Cardiac muscle cell (in vitro differentiated cells and primary cell): ENCODE measurements at regions not wholly inside any gene's neighbourhood (a gene's known extent, or its start where the extent isn't known, plus 50 kb on each side); places are given as distances from the start of the nearest gene placed in this dataset.

Experiments
- DNase-seq, 2 donors: peaks; one replicate each; pipeline versions ENCODE4 v3.0.0 to v3.0.0-alpha.2; 2010 to 2017; ENCODE audit warnings: low read depth in 1 of 2, low spot score in 1 of 2
- H3K27ac ChIP-seq: fragments of 200-600 bp; sonication (generic); 2 replicates; pipeline ENCODE4 v1.5.1; 2016
- H3K27me3 ChIP-seq: fragments of 200-600 bp; sonication (generic); 2 replicates; pipeline ENCODE4 v1.6.0; 2016; ENCODE audit warnings: control low read depth
- H3K36me3 ChIP-seq: fragments of 200-600 bp; sonication (generic); 2 replicates; pipeline ENCODE4 v1.5.1; 2016; ENCODE audit warnings: control low read depth
- H3K4me1 ChIP-seq: fragments of 200-600 bp; sonication (generic); 2 replicates; pipeline ENCODE4 v1.8.1; 2017; ENCODE audit warnings: low read depth, mild to moderate bottlenecking, mixed run types
- H3K4me3 ChIP-seq: fragments of 200-600 bp; sonication (generic); 2 replicates; pipeline ENCODE4 v1.5.1; 2016; ENCODE audit warnings: mild to moderate bottlenecking
- H3K9me3 ChIP-seq: fragments of 200-600 bp; sonication (generic); 2 replicates; pipeline ENCODE4 v1.5.1; 2017; ENCODE audit warnings: low read depth, mild to moderate bottlenecking, control low read depth
- TF ChIP-seq, protein P1 (sequence below): IDR thresholded peaks from 2 replicates; pipeline ENCODE4 v1.5.1; 2012; ENCODE audit warnings: low read depth, mild to moderate bottlenecking, low read length

DNA sequence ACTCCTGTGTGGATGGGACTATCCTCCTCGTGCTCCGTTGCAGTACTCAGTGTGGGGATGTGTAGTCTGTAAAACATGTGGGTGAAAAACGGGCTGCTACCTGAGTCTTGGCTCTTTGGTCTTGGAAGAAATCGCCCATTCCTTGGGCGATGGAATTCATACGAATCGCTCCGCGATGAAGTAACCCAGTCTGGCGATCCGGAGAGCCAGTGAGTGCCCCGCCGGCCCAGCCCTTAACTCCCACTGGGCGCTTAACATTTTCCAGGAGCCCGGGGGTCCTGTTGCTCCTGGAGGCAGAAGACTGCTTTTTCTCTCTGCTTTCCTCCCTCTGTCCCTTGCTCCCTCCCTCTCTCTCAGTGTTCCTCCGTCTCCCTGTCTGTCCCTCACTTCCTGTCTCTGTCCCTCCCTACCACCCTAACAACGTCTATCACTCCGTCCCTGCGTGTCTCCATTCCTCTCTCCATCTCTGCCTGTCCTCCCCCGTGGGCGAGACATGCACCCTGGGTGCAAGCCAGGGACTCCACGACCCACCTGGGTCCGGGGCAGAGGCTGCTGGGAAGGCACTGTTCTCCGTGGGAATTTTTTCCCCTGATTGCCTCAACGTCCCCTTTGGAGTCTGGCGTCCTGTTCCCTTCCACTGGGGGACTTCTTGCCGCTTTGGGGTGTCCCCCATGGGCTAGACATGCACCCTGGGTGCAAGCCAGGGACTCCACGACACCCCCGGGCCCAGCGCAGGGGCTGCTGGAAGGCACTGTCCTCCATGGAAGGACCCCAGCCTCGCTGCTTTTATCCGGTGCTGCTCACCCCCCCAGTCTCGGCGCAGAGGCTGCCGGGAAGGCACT is 188.6 kb downstream of the ALG10 start:
- no peak for DNase-seq
- no peak overlapping the region for H3K4me3 ChIP-seq
- no peaks in the 10 kb centered on the region for H3K36me3 ChIP-seq
- no peaks in the 10 kb centered on the region for H3K4me1 ChIP-seq
- no peaks in the 10 kb centered on the region for H3K9me3 ChIP-seq
- TF ChIP-seq, protein P1, sequence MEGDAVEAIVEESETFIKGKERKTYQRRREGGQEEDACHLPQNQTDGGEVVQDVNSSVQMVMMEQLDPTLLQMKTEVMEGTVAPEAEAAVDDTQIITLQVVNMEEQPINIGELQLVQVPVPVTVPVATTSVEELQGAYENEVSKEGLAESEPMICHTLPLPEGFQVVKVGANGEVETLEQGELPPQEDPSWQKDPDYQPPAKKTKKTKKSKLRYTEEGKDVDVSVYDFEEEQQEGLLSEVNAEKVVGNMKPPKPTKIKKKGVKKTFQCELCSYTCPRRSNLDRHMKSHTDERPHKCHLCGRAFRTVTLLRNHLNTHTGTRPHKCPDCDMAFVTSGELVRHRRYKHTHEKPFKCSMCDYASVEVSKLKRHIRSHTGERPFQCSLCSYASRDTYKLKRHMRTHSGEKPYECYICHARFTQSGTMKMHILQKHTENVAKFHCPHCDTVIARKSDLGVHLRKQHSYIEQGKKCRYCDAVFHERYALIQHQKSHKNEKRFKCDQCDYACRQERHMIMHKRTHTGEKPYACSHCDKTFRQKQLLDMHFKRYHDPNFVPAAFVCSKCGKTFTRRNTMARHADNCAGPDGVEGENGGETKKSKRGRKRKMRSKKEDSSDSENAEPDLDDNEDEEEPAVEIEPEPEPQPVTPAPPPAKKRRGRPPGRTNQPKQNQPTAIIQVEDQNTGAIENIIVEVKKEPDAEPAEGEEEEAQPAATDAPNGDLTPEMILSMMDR, result no peak
- no peaks in the 10 kb centered on the region for H3K27me3 ChIP-seq
- H3K27ac ChIP-seq, result no peak overlapping the region

DNA sequence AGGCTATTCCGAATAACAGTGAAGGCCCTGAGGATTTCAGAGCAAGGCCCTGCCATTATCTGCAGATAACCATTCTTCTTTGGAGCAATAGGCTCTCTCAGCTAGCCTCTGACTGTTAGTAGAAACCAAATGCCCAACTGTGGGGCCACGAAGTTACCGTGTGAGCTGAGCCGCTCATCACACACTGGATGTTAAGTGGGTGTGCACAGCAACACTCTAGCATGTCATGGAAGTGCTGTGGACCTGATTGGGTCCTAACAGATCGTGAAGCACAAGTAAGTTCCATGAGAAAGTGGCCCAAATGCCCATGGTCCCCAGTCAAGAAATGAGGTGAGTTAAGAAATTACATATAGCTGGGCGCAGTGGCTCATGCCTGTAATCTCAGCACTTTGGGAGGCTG is 190.4 kb downstream of the ALG10 start:
- Histone ChIP-seq H3K4me1 (no peaks in the 10 kb centered on the region), H3K4me3 (no peak overlapping the region), H3K27ac (no peak overlapping the region), H3K27me3 (no peaks in the 10 kb centered on the region), H3K9me3 (no peaks in the 10 kb centered on the region), H3K36me3 (no peaks in the 10 kb centered on the region)
- no peak for DNase-seq
- TF ChIP-seq, protein P1, result no peak

DNA sequence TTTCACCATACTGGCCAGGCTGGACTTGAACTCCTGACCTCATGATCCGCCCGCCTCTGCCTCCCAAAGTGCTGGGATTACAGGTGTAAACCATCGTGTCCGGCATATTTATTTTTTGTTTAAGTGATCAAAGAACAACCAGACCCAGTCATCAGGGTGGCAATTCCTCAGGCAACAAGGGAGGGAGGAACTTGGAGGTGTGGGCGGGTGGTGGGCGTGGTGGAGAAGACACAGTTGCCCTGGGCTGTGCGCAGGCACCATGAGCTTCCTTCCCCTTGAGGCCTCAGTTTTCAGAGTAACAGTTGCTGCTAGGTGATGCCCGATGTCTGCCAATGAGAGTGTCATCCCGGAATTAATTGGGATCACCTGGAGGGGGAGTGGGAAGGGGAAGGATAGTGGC is 191.7 kb downstream of the ALG10 start:
- Histone ChIP-seq H3K9me3 (no peaks in the 10 kb centered on the region), H3K36me3 (no peaks in the 10 kb centered on the region), H3K4me1 (no peaks in the 10 kb centered on the region), H3K27ac (no peak overlapping the region), H3K4me3 (no peak overlapping the region), H3K27me3 (no peaks in the 10 kb centered on the region)
- TF ChIP-seq, protein P1, result no peak
- DNase-seq, result no peak

DNA sequence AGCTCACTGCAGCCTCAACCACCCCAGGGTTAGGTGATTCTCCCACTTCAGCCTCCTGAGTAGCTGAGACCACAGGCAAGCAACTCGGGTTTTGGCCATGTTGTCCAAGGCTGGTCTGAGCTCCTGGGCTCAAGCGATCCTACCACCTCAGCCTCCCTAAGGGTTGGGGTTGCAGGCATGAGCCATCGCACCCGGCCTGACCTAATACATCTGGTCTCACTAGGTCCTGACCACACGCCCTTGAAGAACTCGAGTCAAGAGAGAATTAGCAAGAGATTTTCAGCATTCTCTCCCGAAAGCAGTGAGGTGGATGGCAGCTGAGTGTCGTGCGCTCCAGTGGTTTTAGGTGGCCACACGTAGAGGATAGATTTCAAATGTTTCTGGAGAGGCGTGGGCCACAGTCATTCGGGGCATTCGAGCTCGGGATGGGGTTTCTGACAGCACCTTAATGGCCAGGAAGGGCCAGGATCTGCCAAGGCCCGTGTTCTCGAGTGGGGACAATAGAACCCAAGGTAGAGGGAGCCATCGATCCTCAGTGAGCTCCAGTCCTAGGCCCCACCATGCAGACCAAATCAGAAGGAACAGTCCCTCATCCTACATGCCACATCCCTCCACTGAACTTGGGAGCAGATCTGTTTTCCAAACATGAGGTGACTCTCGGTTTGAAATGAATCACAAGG is 193.1 kb downstream of the ALG10 start:
- H3K36me3 ChIP-seq, result no peaks in the 10 kb centered on the region
- DNase-seq, result no peak
- no peaks in the 10 kb centered on the region for H3K9me3 ChIP-seq
- H3K27ac ChIP-seq, result no peak overlapping the region
- no peaks in the 10 kb centered on the region for H3K4me1 ChIP-seq
- TF ChIP-seq, protein P1, result no peak
- no peaks in the 10 kb centered on the region for H3K27me3 ChIP-seq
- H3K4me3 ChIP-seq, result no peak overlapping the region

DNA sequence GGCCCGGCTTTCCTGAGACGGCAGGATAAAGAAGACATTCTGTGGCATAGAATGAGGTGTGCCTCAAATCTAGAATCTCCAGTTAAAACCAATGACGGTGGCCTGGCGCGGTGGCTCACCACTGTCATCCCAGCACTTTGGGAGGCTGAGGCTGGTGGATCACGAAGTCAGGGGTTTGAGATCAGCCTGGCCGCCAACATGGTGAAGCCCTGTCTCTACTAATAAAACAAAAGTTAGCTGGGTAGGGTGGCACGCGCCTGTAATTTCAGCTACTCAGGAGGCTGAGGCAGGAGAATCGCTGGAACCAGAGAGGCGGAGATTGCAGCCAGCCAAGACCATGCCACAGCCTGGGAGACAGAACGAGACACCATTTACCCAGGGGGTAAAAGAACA is 193.6 kb downstream of the ALG10 start:
- Histone ChIP-seq H3K36me3 (no peaks in the 10 kb centered on the region), H3K4me3 (no peak overlapping the region), H3K4me1 (no peaks in the 10 kb centered on the region), H3K9me3 (no peaks in the 10 kb centered on the region), H3K27me3 (no peaks in the 10 kb centered on the region), H3K27ac (no peak overlapping the region)
- TF ChIP-seq, protein P1, result no peak
- no peak for DNase-seq
